ENCODE measurements at regions not wholly inside any gene's neighbourhood (a gene's known extent, or its start where the extent isn't known, plus 50 kb on each side); places are given as distances from the start of the nearest gene placed in this dataset.

DNA sequence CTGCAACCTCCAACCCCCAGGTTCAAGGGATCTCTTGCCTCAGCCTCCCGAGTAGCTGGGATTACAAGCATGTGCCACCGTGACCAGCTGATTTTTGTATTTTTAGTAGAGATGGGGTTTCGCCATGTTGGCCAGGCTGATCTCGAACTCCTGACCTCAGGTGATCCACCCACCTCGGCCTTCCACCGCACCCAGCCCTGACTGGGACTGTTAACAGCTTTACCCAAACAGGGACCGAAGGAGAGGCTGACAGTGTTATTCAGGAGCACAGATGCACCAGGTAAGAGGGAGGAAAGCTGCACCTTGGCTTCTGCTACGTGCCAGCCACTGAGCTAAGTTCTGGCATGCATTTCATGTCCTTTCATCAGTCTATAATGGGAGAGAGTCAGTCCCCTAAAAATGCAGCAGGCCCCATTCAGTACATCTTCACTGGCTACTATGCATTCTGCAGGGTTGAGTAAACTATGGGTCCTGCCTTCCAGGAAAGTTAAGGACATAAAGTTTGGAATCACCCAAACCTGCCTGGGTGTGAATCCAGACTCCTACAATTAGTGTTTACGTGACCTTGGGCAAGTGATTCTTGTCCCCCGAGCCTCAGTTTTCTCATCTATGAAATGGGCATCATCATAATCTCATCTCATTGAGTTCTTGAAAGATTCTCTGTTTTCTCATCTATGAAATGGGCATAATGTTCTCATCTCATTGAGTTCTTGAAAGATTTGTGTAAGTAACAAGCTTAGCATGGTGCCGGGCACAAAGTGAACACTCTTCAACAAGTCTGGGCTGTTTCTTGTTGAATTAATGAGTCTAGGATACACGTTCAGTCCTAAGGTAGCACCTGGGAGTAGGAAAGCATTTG lies 82.2 kb downstream of the CPN2 start:
- peak; percentile 38 for DNase-seq

DNA sequence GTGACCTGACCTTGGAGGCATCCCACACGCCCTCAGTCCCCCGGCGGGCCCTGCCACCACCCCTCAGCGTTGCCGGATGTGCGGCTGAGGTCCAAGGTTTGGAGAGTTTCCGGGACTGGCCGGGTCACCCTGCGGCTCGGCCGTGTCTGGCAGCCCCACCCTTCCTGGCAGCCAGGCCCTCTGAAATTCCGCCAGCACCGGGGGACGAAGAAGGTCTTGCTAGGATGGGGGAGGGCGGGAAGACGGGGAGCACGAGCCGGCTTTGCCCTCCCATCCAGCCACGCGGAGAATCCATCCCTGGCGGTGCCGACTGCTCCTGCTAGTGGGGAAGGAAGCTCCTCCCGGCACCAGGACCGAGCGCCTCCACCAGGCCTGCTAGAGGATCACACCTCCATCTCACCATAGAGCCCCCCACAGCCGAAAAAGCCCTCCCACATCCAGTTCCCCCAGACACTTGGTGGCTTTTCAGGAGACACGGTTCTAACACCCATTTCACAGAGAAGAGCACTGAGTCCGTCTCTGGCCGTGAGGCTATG lies 81.5 kb downstream of the CPN2 start:
- peak; percentile 83 for DNase-seq

- peak; percentile 49 for DNase-seq
These were observed 80.3 kb downstream of the CPN2 start for GRCh38 chr3:194270627-194271459.

GRCh38 chr3:194271460-194272035 lies 79.6 kb downstream of the CPN2 start:
- DNase-seq = no peak

GRCh38 chr3:194272221-194272620 lies 78.9 kb downstream of the CPN2 start:
- no peak for DNase-seq

DNA sequence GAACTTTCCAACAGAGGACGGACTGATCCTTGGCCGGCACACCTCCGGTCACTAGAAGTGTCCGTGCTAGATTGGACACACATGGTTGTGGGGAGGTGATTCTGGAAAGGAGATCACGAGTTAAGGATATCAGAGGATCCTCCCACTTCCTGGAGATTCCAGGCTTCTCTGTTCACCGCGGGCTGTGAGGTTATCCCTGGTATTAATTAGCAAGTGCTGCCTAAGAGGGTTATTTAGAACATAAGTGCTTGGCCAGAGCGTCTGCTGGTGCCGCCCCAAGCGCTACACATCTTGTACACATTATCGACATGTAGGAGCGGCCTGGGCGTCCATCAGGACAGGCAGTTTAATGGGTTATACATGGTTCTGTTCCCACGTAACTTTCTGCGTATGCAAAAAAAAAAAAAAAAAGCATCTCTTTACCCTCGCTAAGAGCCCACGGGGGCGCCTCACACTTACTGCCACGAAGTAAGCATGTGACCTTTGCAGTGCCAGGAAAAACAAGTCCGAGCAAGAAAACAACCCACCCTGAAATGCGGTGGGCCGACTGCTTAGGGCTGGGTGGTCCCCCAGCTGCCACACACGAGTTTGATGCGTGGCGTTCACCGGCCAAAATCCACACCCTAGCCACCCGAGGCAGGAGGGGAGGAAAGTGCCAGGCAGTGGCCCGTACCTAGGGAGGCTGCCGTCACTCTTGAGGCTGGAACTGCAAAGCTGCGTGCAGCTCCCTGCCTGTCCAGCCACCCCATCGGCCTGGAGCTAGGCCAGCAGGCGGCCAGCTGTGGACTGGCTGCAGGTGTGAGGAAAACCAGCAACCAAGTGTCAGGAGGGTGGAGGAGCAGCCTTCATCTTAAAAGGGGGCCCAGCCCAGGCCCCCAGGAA lies 78.0 kb downstream of the CPN2 start:
- DNase-seq = no peak

DNA sequence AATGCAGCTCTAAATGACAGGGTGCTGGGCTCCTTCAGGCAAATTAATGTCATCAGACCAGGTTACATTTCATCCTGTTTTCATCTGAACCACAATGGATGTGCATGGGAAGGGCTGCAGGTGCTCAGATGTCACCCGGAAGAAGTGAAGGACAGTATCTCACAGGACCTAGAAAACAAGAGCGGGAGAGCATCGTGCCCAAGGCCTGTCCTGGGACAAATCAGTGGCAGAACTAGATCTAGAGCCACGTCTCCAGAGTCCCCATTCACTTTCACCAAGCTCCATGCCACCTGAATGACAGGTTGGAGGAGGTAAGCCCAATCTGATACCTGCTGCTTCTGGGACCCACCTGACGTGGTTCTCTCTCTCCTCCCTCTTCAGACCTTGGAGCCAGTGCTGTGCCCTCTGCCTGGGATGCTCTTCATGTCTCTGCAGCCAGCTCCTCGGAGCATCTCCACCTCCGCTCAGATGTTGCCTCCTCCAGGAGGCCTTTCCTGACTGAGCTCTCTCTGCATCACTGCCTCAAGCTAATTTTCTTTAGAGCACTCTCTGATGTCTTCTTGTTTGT lies 77.3 kb downstream of the CPN2 start:
- DNase-seq = no peak

DNA sequence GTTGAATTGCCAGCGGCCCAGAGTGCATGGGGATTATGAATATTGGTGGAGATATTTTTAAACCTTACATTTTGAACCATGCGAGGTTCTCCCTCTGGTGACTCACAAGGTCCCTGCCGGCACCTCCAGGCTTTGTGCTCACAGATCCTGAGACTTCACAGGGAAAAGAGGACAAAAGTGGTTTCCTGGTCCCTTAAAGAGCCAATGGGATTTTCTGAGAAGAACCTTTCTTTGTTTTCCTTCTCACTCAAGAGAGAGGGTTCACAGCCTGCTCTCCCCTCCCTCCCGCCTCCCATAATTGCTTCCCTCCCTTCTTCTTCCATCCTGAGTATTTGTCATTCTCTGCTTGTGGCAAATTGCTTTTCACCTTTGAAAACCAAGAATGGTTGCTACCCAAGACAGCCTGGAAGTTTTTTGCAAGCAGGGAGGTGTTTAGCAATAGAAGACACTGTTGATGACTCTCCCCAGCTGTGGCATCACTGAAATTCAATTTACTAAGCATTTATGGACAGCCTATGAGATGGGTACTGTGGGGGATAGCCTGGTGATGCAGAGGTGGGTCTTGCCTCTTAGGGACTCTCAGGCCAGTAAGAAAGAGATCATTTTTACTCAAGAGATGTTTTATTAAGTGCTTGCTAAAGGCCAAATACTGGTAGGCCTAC lies 76.6 kb downstream of the CPN2 start:
- DNase-seq = no peak

DNA sequence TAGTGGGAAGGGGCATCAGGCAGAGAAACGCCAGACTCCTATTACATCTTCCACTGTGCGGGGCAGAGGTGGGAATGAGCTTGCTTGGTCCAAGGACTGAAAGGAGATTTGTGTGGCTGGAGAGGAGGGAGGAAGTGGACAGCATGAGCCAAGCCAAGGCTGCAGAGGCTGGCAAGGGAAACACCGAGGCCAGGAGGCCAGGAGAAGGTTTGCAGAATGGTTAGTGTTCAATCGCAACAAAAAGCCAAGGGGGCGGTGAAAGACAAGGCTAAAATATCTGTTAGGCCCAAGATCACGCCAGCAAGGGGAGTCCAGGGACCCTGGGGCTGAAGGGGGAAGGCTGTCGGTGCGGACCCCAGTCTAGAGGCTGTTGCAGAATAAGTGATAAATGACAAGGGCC lies 75.8 kb downstream of the CPN2 start:
- no peak for DNase-seq

DNA sequence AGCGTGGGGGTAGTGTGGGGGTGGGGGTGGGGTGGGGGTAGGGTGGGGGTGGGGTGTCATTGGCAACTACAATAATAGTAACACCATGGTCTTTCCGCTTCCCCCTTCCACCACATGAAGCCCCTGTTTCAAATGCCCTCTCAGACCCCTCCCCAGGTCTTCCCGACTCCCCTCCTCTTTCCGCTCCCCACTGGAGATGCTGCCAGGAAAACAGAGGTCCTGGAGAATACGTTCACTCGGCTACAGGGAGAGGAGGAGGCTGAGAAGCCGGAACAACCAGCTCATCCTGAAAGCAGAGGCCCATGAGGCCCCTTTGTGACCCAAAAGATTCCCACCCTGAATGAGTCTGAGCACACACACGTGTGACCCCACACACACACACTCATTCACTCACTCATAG lies 75.4 kb downstream of the CPN2 start:
- DNase-seq = no peak

- DNase-seq = no peak
These were observed 74.4 kb downstream of the CPN2 start for GRCh38 chr3:194276768-194277103.

- DNase-seq = no peak
These were observed 73.9 kb downstream of the CPN2 start for GRCh38 chr3:194277104-194277785.

DNA sequence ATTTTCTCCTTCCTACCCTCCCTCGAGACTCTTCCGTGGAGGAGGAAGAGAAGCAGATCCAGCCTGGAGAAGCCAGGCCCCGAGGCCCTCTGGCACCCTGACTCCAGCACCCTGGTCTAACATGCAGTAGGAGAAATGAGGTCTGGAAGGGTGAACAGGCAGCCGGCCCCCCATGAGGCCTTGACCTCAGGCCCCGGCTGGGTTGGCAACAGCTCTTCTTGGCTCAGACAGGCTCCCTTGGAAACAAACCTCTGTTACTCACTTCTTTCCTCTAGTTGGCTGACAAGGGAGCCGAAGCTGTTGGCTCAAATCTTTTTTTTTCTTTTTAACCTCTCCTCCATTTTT lies 73.4 kb downstream of the CPN2 start:
- DNase-seq = no peak

GRCh38 chr3:194278186-194278845 lies 72.8 kb downstream of the CPN2 start:
- no peak for DNase-seq

DNA sequence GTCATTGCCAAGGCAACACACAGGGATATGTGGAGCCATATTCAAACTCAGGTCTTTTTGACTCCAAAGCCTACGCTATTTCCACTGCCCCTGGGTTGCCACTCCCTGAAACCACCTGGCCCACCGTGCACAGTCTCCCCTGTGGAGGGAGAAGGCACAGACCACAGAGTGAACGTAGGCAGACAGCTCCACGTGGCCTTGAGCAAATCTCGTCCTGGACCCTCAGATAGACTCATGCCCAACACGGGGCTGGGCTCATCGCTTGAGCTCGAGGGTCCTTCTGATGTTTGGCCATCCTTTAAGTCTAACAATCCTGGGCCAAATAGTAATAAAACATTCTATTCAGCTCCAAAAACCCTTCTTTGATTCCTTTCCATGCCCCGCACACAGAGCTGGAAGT lies 72.0 kb downstream of the CPN2 start:
- DNase-seq = no peak

- no peak for DNase-seq
These were observed 71.3 kb downstream of the CPN2 start for GRCh38 chr3:194279701-194280360.

DNA sequence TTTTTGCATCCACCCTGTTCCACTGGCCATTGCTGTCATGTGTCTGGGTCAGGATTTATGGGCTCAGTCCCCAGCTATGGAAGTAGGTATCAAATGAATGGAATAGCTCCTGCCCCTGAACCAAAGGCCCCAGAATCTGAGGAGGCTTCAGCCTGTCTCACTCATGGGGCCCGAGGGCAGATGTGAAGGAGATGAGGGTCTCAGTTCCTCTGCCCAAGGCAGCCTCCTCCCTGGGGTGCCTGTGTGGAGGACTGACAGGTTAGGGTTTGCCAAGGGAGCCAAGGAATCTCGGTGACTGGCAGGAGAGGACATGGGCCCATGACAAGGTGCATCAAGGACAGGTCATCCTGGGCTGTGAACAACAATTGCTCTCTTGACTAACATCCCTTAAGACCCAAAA lies 70.4 kb downstream of the CPN2 start:
- no peak for DNase-seq

DNA sequence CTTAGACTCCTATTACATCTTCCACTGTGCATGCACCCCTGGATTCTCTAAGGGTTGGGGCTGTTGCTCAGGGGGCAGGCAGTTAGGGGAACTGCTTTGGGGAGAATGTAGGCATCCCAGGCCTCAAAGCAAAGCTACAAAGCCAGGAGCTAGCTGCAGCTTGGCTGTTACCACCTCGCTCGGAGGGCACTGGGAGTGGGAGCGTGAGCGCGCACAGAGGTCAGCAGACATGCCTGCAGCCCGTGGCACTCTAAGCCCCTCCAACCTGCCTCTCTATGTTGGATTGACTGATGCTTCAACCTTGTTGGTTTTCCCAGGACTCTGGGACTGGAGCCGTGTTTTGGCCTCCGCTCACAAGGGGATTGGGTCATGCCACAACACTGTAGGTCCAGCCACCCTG lies 69.8 kb downstream of the CPN2 start:
- DNase-seq = no peak

DNA sequence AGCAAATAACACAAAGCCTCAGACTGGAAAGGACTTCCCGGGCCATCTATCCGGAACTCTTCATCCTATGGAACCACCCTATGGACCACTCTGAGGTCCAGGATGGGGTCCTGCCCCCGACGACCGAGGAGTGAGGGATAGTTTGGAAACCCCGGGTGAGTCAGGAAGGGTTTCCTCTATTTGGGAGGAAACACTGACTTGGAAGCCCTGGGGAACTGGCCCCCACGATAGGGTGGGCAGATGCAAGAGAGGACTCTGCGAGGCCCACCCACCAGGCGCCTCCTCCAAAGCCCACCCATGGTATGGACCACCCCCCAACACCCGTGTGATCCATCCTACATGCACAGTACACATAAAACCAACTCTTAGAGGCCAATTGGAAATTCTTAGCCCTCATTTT lies 69.4 kb downstream of the CPN2 start:
- DNase-seq = no peak

Data from hematopoietic multipotent progenitor cell treated with erythropoietin and hydrocortisone succinate and interleukin-3 and kit ligand, for 4 days (in vitro differentiated cells).